ENCODE measurements at regions not wholly inside any gene's neighbourhood (a gene's known extent, or its start where the extent isn't known, plus 50 kb on each side); places are given as distances from the start of the nearest gene placed in this dataset.

DNA sequence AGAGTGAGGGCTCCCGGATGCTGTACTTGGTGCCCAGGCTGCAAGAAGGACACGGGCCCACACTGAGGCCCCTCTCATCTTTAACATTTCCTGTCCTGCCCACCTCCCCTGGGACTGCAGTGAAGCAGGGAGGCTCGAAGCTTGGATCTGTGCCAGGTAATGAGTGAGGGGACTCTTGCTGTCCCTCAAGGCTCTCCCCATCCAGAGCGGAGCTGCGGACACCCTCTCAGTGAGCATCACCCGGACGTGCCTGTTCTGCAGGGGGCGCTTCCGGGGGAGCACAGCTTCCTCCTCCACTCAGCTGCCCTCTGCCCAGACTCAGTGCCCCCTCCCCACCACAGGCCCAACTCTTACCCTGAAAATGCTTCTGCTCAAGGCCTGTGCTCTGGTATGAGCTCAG is 150.0 kb upstream of the MYCN start:
- TF ChIP-seq FOXP2 (optimal IDR thresholded peaks at IDR 0.05; ENCODE audit: borderline replicate concordance, extremely low read depth, extremely low read length, insufficient read depth) (no peak), SIN3A (IDR thresholded peaks at IDR 0.05; ENCODE audit: borderline replicate concordance, insufficient read depth, low read length) (no peak), POLR2AphosphoS5 (IDR thresholded peaks at IDR 0.05; ENCODE audit: low read depth, low read length) (no peak), TAF1 (IDR thresholded peaks at IDR 0.05; ENCODE audit: borderline replicate concordance, insufficient read depth, low read length) (no peak)
- TF ChIP-seq, protein P1, sequence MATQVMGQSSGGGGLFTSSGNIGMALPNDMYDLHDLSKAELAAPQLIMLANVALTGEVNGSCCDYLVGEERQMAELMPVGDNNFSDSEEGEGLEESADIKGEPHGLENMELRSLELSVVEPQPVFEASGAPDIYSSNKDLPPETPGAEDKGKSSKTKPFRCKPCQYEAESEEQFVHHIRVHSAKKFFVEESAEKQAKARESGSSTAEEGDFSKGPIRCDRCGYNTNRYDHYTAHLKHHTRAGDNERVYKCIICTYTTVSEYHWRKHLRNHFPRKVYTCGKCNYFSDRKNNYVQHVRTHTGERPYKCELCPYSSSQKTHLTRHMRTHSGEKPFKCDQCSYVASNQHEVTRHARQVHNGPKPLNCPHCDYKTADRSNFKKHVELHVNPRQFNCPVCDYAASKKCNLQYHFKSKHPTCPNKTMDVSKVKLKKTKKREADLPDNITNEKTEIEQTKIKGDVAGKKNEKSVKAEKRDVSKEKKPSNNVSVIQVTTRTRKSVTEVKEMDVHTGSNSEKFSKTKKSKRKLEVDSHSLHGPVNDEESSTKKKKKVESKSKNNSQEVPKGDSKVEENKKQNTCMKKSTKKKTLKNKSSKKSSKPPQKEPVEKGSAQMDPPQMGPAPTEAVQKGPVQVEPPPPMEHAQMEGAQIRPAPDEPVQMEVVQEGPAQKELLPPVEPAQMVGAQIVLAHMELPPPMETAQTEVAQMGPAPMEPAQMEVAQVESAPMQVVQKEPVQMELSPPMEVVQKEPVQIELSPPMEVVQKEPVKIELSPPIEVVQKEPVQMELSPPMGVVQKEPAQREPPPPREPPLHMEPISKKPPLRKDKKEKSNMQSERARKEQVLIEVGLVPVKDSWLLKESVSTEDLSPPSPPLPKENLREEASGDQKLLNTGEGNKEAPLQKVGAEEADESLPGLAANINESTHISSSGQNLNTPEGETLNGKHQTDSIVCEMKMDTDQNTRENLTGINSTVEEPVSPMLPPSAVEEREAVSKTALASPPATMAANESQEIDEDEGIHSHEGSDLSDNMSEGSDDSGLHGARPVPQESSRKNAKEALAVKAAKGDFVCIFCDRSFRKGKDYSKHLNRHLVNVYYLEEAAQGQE (IDR thresholded peaks at IDR 0.05; ENCODE audit: insufficient read depth in 1 of 2, low read depth in 2 of 2, low read length in 2 of 2), result no peak

DNA sequence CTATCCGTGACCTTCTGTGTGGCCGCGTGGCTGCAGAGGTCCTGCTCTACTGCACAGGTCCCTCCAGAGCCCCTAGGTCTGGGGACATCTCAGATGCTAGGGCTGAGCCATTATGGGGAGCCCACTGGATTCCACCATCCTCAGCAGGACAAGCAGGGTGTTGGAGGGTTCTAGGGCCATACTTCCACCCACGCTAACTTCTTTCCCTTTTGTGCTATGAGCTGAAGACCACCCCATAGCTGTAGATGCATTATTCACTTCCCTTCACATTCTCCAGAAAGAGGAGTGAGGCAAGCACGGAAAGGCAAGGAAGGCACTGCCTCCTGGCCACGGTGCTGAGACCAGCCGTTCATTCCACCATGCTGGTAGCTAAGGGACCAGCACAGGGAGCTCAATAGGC is 149.5 kb upstream of the MYCN start:
- TF ChIP-seq SIN3A (IDR thresholded peaks at IDR 0.05; ENCODE audit: borderline replicate concordance, insufficient read depth, low read length) (no peak), POLR2AphosphoS5 (IDR thresholded peaks at IDR 0.05; ENCODE audit: low read depth, low read length) (no peak), FOXP2 (optimal IDR thresholded peaks at IDR 0.05; ENCODE audit: borderline replicate concordance, extremely low read depth, extremely low read length, insufficient read depth) (no peak)
- TF ChIP-seq, protein P1 (IDR thresholded peaks at IDR 0.05; ENCODE audit: insufficient read depth in 1 of 2, low read depth in 2 of 2, low read length in 2 of 2), result no peak

DNA sequence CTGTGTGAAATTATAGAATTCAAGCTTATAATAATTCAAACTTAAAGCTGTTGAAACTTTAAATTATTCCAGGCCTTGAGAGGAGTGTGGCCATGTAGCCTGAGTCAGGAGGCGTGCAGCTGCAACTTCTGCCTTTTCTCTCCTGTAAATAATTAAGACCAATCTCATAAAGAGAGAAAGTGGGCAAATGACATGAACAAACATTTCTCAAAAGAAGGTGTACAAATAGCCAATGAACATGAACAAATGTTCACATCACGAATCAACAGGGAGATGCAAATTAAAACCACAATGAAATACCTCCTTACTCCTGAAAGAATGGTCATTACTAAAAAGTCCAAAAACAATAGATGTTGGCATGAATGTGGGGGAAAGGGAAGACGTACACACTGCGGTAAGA is 149.1 kb upstream of the MYCN start:
- no peak for TF ChIP-seq SIN3A (IDR thresholded peaks at IDR 0.05; ENCODE audit: borderline replicate concordance, insufficient read depth, low read length)
- TF ChIP-seq POLR2AphosphoS5 (IDR thresholded peaks at IDR 0.05; ENCODE audit: low read depth, low read length), result no peak

- TF ChIP-seq POLR2AphosphoS5 (IDR thresholded peaks at IDR 0.05; ENCODE audit: low read depth, low read length) (no peak), SIN3A (IDR thresholded peaks at IDR 0.05; ENCODE audit: borderline replicate concordance, insufficient read depth, low read length) (no peak), FOXP2 (optimal IDR thresholded peaks at IDR 0.05; ENCODE audit: borderline replicate concordance, extremely low read depth, extremely low read length, insufficient read depth) (no peak), TAF1 (IDR thresholded peaks at IDR 0.05; ENCODE audit: borderline replicate concordance, insufficient read depth, low read length) (no peak)
- TF ChIP-seq, protein P1 (IDR thresholded peaks at IDR 0.05; ENCODE audit: insufficient read depth in 1 of 2, low read depth in 2 of 2, low read length in 2 of 2), result no peak
Observed at GRCh38 chr2:15792331-15792730, 148.0 kb upstream of the MYCN start.

DNA sequence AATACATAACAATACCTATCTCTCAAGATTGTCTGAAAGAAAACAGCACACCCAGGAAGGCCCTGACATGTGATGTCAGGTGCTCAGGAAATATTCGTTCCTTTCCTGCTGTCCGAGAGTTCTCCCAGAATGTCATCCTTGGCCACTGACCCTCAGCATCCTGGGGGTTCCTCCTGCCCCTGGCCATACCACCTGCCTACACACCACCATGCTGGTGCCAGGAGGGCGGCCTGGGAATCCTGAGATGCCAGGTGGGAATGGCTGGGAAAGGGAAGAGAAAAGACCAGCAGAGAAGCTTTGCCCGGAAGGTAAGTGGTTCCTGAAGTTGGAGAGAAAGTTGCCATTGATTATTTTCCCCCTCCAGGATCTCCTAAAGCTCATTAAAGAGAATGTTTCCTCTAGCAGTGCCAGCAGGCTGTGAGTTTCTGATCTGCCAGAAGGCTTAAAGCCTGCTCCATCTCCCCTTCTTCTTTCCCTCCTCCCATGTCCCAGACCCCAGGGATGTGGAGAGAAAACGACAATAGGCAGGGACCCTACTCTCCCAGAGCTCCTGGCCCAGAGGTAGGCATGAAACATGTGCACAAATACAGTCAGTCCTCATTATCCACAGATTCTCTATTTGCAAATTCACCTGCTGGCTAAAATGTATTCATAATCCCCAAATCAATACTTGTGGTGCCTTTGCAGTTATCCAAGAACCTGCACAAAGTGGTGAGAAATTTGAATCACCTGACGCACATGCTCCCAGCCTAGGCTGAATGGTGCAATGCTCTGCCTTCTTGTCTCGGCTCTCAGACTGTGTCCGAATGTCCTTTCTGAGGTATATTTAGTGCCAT is 147.1 kb upstream of the MYCN start:
- TF ChIP-seq FOXP2 (optimal IDR thresholded peaks at IDR 0.05; ENCODE audit: borderline replicate concordance, extremely low read depth, extremely low read length, insufficient read depth), result no peak
- TF ChIP-seq POLR2AphosphoS5 (IDR thresholded peaks at IDR 0.05; ENCODE audit: low read depth, low read length), result no peak

DNA sequence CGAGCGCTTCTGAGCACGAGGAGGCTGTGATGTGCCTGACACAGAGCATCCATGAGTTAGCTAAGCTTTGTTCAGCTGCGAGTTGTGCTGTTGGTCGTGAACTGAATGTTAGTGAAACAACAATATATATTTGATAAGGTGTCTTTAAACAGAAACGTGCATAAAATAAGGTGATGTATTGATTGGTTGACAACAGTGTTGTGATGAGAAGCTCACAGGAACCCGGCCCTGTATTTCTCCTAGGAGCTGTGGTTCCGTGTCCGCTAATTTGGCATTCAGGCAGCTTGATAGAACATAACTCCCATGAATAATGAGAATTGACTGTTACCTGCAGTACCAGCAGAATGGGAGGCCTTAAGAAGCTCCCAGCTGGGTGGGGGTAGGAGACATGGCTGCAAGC is 146.4 kb upstream of the MYCN start:
- TF ChIP-seq TAF1 (IDR thresholded peaks at IDR 0.05; ENCODE audit: borderline replicate concordance, insufficient read depth, low read length), result no peak
- TF ChIP-seq FOXP2 (optimal IDR thresholded peaks at IDR 0.05; ENCODE audit: borderline replicate concordance, extremely low read depth, extremely low read length, insufficient read depth), result no peak
- TF ChIP-seq POLR2AphosphoS5 (IDR thresholded peaks at IDR 0.05; ENCODE audit: low read depth, low read length), result no peak
- TF ChIP-seq, protein P1 (IDR thresholded peaks at IDR 0.05; ENCODE audit: insufficient read depth in 1 of 2, low read depth in 2 of 2, low read length in 2 of 2), result no peak
- TF ChIP-seq SIN3A (IDR thresholded peaks at IDR 0.05; ENCODE audit: borderline replicate concordance, insufficient read depth, low read length), result no peak
